MCF 10A (cell line): ENCODE measurements at regions not wholly inside any gene's neighbourhood (a gene's known extent, or its start where the extent isn't known, plus 50 kb on each side); places are given as distances from the start of the nearest gene placed in this dataset.
"Not testable (repeated sequence)": the region's sequence is repeated elsewhere in the genome, so short reads cannot be mapped to it uniquely, and the experiment has no call there.

Source experiments
- BruUV-seq: library from RNA; stranded (reverse); fragments of 400-500 nt; replicated peaks from 2 replicates; lab custom pipeline; 2021; lab: Mats Ljungman, UMichigan
- CTCF ChIA-PET: fragments of 300-600 bp; sonication (Branson Sonifier 250); formaldehyde crosslinking; extraction: SDS; loops from one replicate; lab custom pipeline; 2021; ENCODE audit warnings: antibody characterized with exemption, inconsistent platforms; lab: Yijun Ruan, JAX
- POLR2A ChIA-PET: fragments of 300-600, 350-650 bp; sonication (Branson Sonifier 250); formaldehyde crosslinking; extraction: SDS; loops from one replicate; lab custom pipeline; 2020; ENCODE audit warnings: antibody characterized with exemption, inconsistent platforms; lab: Yijun Ruan, JAX
- DNase-seq: peaks from one replicate; pipeline ENCODE4 v3.0.0-alpha.2; 2018; ENCODE audit not compliant: unreplicated experiment
- H3K27ac Mint-ChIP-seq: one replicate; pipeline ENCODE4 v1.8.0; 2022; ENCODE audit warnings: mild to moderate bottlenecking, low read depth, mixed read lengths; ENCODE audit not compliant: unreplicated experiment
- H3K27me3 Mint-ChIP-seq: one replicate; pipeline ENCODE4 v1.8.0; 2022; ENCODE audit warnings: mixed read lengths; ENCODE audit not compliant: insufficient read depth, unreplicated experiment
- H3K36me3 Mint-ChIP-seq: one replicate; pipeline ENCODE4 v1.8.0; 2022; ENCODE audit warnings: mild to moderate bottlenecking, moderate library complexity, mixed read lengths; ENCODE audit not compliant: insufficient read depth, unreplicated experiment
- H3K4me1 Mint-ChIP-seq: one replicate; pipeline ENCODE4 v1.8.0; 2022; ENCODE audit warnings: mixed read lengths; ENCODE audit not compliant: insufficient read depth, unreplicated experiment
- H3K4me3 Mint-ChIP-seq: one replicate; pipeline ENCODE4 v1.8.0; 2022; ENCODE audit warnings: mild to moderate bottlenecking, moderate library complexity, mixed read lengths; ENCODE audit not compliant: unreplicated experiment
- H3K9me3 Mint-ChIP-seq: one replicate; pipeline ENCODE4 v1.8.0; 2022; ENCODE audit warnings: mixed read lengths; ENCODE audit not compliant: unreplicated experiment
- CTCF ChIP-seq: fragments of 200-600 bp; IDR thresholded peaks from one replicate; pipeline ENCODE4 v1.8.0; 2022; ENCODE audit warnings: antibody characterized with exemption, mild to moderate bottlenecking; ENCODE audit not compliant: unreplicated experiment
- intact Hi-C: fragments of 100-400 bp; cut with micrococcal nuclease; formaldehyde crosslinking; loops from 2 replicates; pipeline ENCODE4 v1.14.1; 2022

- CTCF ChIA-PET: interaction anchor here (0.6 to 1.3 kb wide), 3 partner anchors 31 to 544 kb away, joined by 3 read pairs; no protein-coding TSS in a partner anchor
- H3K9me3 Mint-ChIP-seq: peaks cover 12% of the 10 kb centered on the region
- H3K4me3 Mint-ChIP-seq, H3K36me3 Mint-ChIP-seq, DNase-seq, H3K27ac Mint-ChIP-seq, POLR2A ChIA-PET, intact Hi-C loops, BruUV-seq, H3K27me3 Mint-ChIP-seq, H3K4me1 Mint-ChIP-seq: not testable (repeated sequence)
These were observed 61.3 kb downstream of the TMEM121 start for GRCh38 chr14:105587482-105588235.

- Mint-ChIP-seq H3K27me3 (no peaks in the 10 kb centered on the region), H3K27ac (no peak overlapping the region), H3K4me1 (no peaks in the 10 kb centered on the region), H3K4me3 (no peak overlapping the region), H3K9me3 (peaks cover 12% of the 10 kb centered on the region), H3K36me3 (peaks cover 6% of the 10 kb centered on the region)
- DNase-seq: no peak
- intact Hi-C loops: no loop called here
- ChIA-PET CTCF (interaction anchor here (0.6 to 1.3 kb wide), 3 partner anchors 32 to 543 kb away, joined by 3 read pairs; no protein-coding TSS in a partner anchor), POLR2A (no interaction called here)
- BruUV-seq: no TSS peak
- no peak for TF ChIP-seq CTCF
These were observed 62.0 kb downstream of the TMEM121 start for GRCh38 chr14:105588236-105588860.

GRCh38 chr14:105589161-105589925, 63.0 kb downstream of the TMEM121 start:
- no TSS peak for BruUV-seq
- H3K4me1 Mint-ChIP-seq: no peaks in the 10 kb centered on the region
- no peaks in the 10 kb centered on the region for H3K27me3 Mint-ChIP-seq
- intact Hi-C loops: no loop called here
- TF ChIP-seq CTCF: no peak
- ChIA-PET CTCF (interaction anchor here (0.6 to 1.3 kb wide), 5 partner anchors 33 to 465 kb away, joined by 3 to 4 read pairs (median 3); no protein-coding TSS in a partner anchor), POLR2A (no interaction called here)
- no peak overlapping the region for H3K4me3 Mint-ChIP-seq
- no peak for DNase-seq
- peaks cover 12% of the 10 kb centered on the region for H3K9me3 Mint-ChIP-seq
- H3K27ac Mint-ChIP-seq: no peak overlapping the region
- H3K36me3 Mint-ChIP-seq: peaks cover 6% of the 10 kb centered on the region

GRCh38 chr14:105589926-105590185, 63.5 kb downstream of the TMEM121 start:
- H3K27me3 Mint-ChIP-seq, POLR2A ChIA-PET, BruUV-seq, intact Hi-C loops, H3K9me3 Mint-ChIP-seq, DNase-seq, H3K4me3 Mint-ChIP-seq, H3K4me1 Mint-ChIP-seq, H3K27ac Mint-ChIP-seq, H3K36me3 Mint-ChIP-seq: not testable (repeated sequence)
- CTCF ChIA-PET: interaction anchor here (0.6 kb wide), 1 partner anchor 464 kb away, joined by 4 read pairs; no protein-coding TSS in a partner anchor
